CD4-positive, alpha-beta T cell (primary cell): ENCODE measurements at regions not wholly inside any gene's neighbourhood (a gene's known extent, or its start where the extent isn't known, plus 50 kb on each side); places are given as distances from the start of the nearest gene placed in this dataset.

Experiments used
- ATAC-seq: fragments of 200-7000 bp; cut with Tn5 transposase; one replicate; pipeline ENCODE4 v1.10.0; 2022; ENCODE audit warnings: mild to moderate bottlenecking; ENCODE audit not compliant: poor library complexity
- CTCF ChIA-PET: fragments of 350-600 bp; sonication (Branson Sonifier 250); formaldehyde crosslinking; loops from one replicate; lab custom pipeline; 2021; ENCODE audit warnings: antibody characterized with exemption, inconsistent platforms; lab: Charles Lee
- POLR2A ChIA-PET: fragments of 350-600 bp; sonication (Branson Sonifier 250); formaldehyde crosslinking; loops from one replicate; lab custom pipeline; 2021; ENCODE audit warnings: antibody characterized with exemption, inconsistent platforms; lab: Charles Lee
- DNase-seq, 14 experiments: peaks; one replicate each; pipeline ENCODE4 v3.0.0-alpha.2; 2013 to 2020; ENCODE audit warnings: mixed read lengths in 2 of 14
- H3K27ac ChIP-seq, 2 donors: one replicate each; pipeline versions ENCODE4 v1.5.1 to v1.7.0; 2013; ENCODE audit warnings: low read length in 2 of 2, low read depth in 1 of 2, mild to moderate bottlenecking in 1 of 2
- H3K27me3 ChIP-seq, 2 experiments: 1 replicate in 1 of 2; 2 replicates in 1 of 2; pipeline versions ENCODE4 v1.6.1 to v1.7.0; 2013; ENCODE audit warnings: low read length in 2 of 2, control low read depth in 1 of 2, mild to moderate bottlenecking in 1 of 2, moderate library complexity in 1 of 2; ENCODE audit not compliant: insufficient read depth in 2 of 2, control insufficient read depth in 1 of 2
- H3K36me3 ChIP-seq: one replicate; pipeline ENCODE4 v1.6.1; 2013; ENCODE audit warnings: low read length, control low read depth; ENCODE audit not compliant: insufficient read depth
- H3K4me1 ChIP-seq: one replicate; pipeline ENCODE4 v1.6.1; 2013; ENCODE audit warnings: low read length, control low read depth; ENCODE audit not compliant: insufficient read depth
- H3K4me3 ChIP-seq: one replicate; pipeline ENCODE4 v1.5.1; 2013; ENCODE audit warnings: mild to moderate bottlenecking, low read length, moderate library complexity
- H3K9me3 ChIP-seq, 2 experiments: 1 replicate in 1 of 2; 2 replicates in 1 of 2; pipeline versions ENCODE4 v1.6.1 to v1.7.0; 2013; ENCODE audit warnings: low read length in 2 of 2, mild to moderate bottlenecking in 2 of 2, control low read depth in 1 of 2, moderate library complexity in 1 of 2; ENCODE audit not compliant: control insufficient read depth in 1 of 2, insufficient read depth in 1 of 2
- H3K27ac Mint-ChIP-seq: one replicate; pipeline ENCODE4 v1.8.0; 2020; ENCODE audit warnings: mixed read lengths
- H3K27me3 Mint-ChIP-seq: one replicate; pipeline ENCODE4 v1.8.0; 2021; ENCODE audit warnings: mixed read lengths
- H3K36me3 Mint-ChIP-seq: one replicate; pipeline ENCODE4 v1.8.0; 2021; ENCODE audit warnings: low read depth, mixed read lengths
- H3K4me1 Mint-ChIP-seq: one replicate; pipeline ENCODE4 v1.8.0; 2021; ENCODE audit warnings: low read depth, mixed read lengths
- H3K4me3 Mint-ChIP-seq: one replicate; pipeline ENCODE4 v1.8.0; 2020; ENCODE audit warnings: mild to moderate bottlenecking, mixed read lengths
- H3K9me3 Mint-ChIP-seq: one replicate; pipeline ENCODE4 v1.8.0; 2020; ENCODE audit warnings: mixed read lengths
- CTCF ChIP-seq: fragments of 200-600 bp; IDR thresholded peaks from one replicate; pipeline ENCODE4 v1.8.0; 2022; ENCODE audit warnings: antibody characterized with exemption, mild to moderate bottlenecking
- intact Hi-C, 2 experiments: fragments of 100-400 bp; cut with DNase I in 1 of 2; cut with micrococcal nuclease in 1 of 2; formaldehyde crosslinking; loops; one replicate each; pipeline versions ENCODE4 v1.15.1 to v1.9.0; 2023 to 2025; cut with DNase I, micrococcal nuclease

- DNase-seq = peak in 1 of 14 experiments; percentile 1
- TF ChIP-seq CTCF = peak; percentile 21
- no peaks in the 10 kb centered on the region for H3K4me1 Mint-ChIP-seq
- no peaks in the 10 kb centered on the region for H3K27me3 Mint-ChIP-seq
- Histone ChIP-seq H3K4me3 (no peak overlapping the region), H3K27me3 (no peaks in the 10 kb centered on the region), H3K27ac (no peak overlapping the region), H3K9me3 (no peaks in the 10 kb centered on the region), H3K36me3 (no peaks in the 10 kb centered on the region), H3K4me1 (no peaks in the 10 kb centered on the region)
- POLR2A ChIA-PET = no interaction called here
- CTCF ChIA-PET = interaction anchor here (2.1 kb wide), 1 partner anchor 11 kb away, joined by 8 read pairs; no protein-coding TSS in a partner anchor
- intact Hi-C loops = no loop called here
- H3K27ac Mint-ChIP-seq = no peak overlapping the region
- no peaks in the 10 kb centered on the region for H3K9me3 Mint-ChIP-seq
- H3K36me3 Mint-ChIP-seq = no peaks in the 10 kb centered on the region
- ATAC-seq = no peak
- H3K4me3 Mint-ChIP-seq = no peak overlapping the region
Observed at GRCh38 chrX:46386511-46386910, 158.7 kb downstream of the ZNF674 start.

- H3K4me3 Mint-ChIP-seq = no peak overlapping the region
- no peaks in the 10 kb centered on the region for H3K27me3 Mint-ChIP-seq
- intact Hi-C loops = loop anchor here in 1 of 2 experiments (5.0 kb wide), 1 partner anchor 304 kb away; no protein-coding TSS in a partner anchor
- ChIA-PET CTCF (interaction anchor here (1.6 kb wide), 1 partner anchor 26 kb away, joined by 3 read pairs; no protein-coding TSS in a partner anchor), POLR2A (no interaction called here)
- Histone ChIP-seq H3K36me3 (no peaks in the 10 kb centered on the region), H3K27me3 (no peaks in the 10 kb centered on the region), H3K9me3 (no peaks in the 10 kb centered on the region), H3K4me3 (no peak overlapping the region), H3K27ac (no peak overlapping the region), H3K4me1 (no peaks in the 10 kb centered on the region)
- H3K4me1 Mint-ChIP-seq = no peaks in the 10 kb centered on the region
- ATAC-seq = no peak
- no peaks in the 10 kb centered on the region for H3K36me3 Mint-ChIP-seq
- H3K27ac Mint-ChIP-seq = no peak overlapping the region
- no peak for DNase-seq
- no peak for TF ChIP-seq CTCF
- H3K9me3 Mint-ChIP-seq = no peaks in the 10 kb centered on the region
Observed at GRCh38 chrX:46383006-46383405, 162.2 kb downstream of the ZNF674 start.

- Histone ChIP-seq H3K4me1 (no peaks in the 10 kb centered on the region), H3K4me3 (no peak overlapping the region), H3K27ac (no peak overlapping the region), H3K9me3 (no peaks in the 10 kb centered on the region), H3K36me3 (no peaks in the 10 kb centered on the region), H3K27me3 (no peaks in the 10 kb centered on the region)
- intact Hi-C loops = loop anchor here in 1 of 2 experiments (5.0 kb wide), 1 partner anchor 305 kb away; no protein-coding TSS in a partner anchor
- no peak for DNase-seq
- POLR2A ChIA-PET = no interaction called here
- ATAC-seq = no peak
- H3K27ac Mint-ChIP-seq = no peak overlapping the region
- no peaks in the 10 kb centered on the region for H3K36me3 Mint-ChIP-seq
- no peaks in the 10 kb centered on the region for H3K4me1 Mint-ChIP-seq
- no peak for TF ChIP-seq CTCF
- H3K4me3 Mint-ChIP-seq = no peak overlapping the region
- no peaks in the 10 kb centered on the region for H3K9me3 Mint-ChIP-seq
- H3K27me3 Mint-ChIP-seq = no peaks in the 10 kb centered on the region
- CTCF ChIA-PET = interaction anchor here (1.6 kb wide), 1 partner anchor 26 kb away, joined by 3 read pairs; no protein-coding TSS in a partner anchor
Observed at GRCh38 chrX:46382595-46382994, 162.6 kb downstream of the ZNF674 start.
